ENCODE measurements at regions not wholly inside any gene's neighbourhood (a gene's known extent, or its start where the extent isn't known, plus 50 kb on each side); places are given as distances from the start of the nearest gene placed in this dataset.

GRCh38 chr6:103085801-103086200 is 1692.3 kb downstream of the GRIK2 start:
- Histone ChIP-seq H3K36me3 (no peaks in the 10 kb centered on the region), H3K27ac (no peak overlapping the region), H3K4me1 (no peaks in the 10 kb centered on the region), H3K9me3 (no peaks in the 10 kb centered on the region), H3K4me3 (no peak overlapping the region), H3K27me3 (no peaks in the 10 kb centered on the region)
- intact Hi-C loops (cut with DNase I) = no loop called here
- DNase-seq = no peak
- TF ChIP-seq EP300 (IDR thresholded peaks at IDR 0.05) (no peak), POLR2A (IDR thresholded peaks at IDR 0.05) (no peak), POLR2AphosphoS5 (IDR thresholded peaks at IDR 0.05) (no peak), CTCF (IDR thresholded peaks at IDR 0.05) (no peak)

GRCh38 chr6:103081876-103082630 is 1688.5 kb downstream of the GRIK2 start:
- H3K27ac ChIP-seq = no peak overlapping the region
- H3K4me1 ChIP-seq = no peaks in the 10 kb centered on the region
- H3K4me3 ChIP-seq = no peak overlapping the region
- no peaks in the 10 kb centered on the region for H3K36me3 ChIP-seq
- DNase-seq = no peak
- 74 to 75% methylated on average over 6 of the region's 6 CpGs for WGBS, 2 donors
- intact Hi-C loops (cut with DNase I) = no loop called here
- no peaks in the 10 kb centered on the region for H3K9me3 ChIP-seq
- TF ChIP-seq POLR2A (IDR thresholded peaks at IDR 0.05) (no peak), EP300 (IDR thresholded peaks at IDR 0.05) (no peak), POLR2AphosphoS5 (IDR thresholded peaks at IDR 0.05) (no peak), CTCF (IDR thresholded peaks at IDR 0.05) (no peak)
- no peaks in the 10 kb centered on the region for H3K27me3 ChIP-seq

DNA sequence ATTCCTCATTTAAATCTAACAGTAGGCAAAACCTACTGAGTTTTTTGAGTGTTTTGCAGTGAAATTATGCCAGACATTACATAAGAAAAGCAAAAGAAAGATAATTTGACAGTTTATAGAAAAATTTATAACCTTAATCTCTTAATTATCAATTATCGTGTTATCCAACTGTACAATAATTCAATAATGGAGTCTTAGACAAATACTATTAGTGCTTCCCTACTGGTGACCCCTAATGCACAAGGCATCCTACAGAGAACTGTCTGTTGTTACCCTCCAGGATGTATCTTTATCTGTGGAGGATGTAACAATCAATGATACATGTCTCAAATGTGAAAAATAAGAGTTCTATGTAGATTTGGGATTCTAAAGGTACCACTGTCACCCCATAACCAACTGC is 1687.6 kb downstream of the GRIK2 start:
- Histone ChIP-seq H3K36me3 (no peaks in the 10 kb centered on the region), H3K4me1 (no peaks in the 10 kb centered on the region), H3K27ac (no peak overlapping the region), H3K27me3 (no peaks in the 10 kb centered on the region), H3K9me3 (no peaks in the 10 kb centered on the region), H3K4me3 (no peak overlapping the region)
- TF ChIP-seq POLR2AphosphoS5 (IDR thresholded peaks at IDR 0.05) (no peak), CTCF (IDR thresholded peaks at IDR 0.05) (no peak), EP300 (IDR thresholded peaks at IDR 0.05) (no peak), POLR2A (IDR thresholded peaks at IDR 0.05) (no peak)
- no peak for DNase-seq
- intact Hi-C loops (cut with DNase I) = no loop called here
- 93 to 94% methylated on average over 1 of the region's 1 CpG for WGBS, 2 donors

DNA sequence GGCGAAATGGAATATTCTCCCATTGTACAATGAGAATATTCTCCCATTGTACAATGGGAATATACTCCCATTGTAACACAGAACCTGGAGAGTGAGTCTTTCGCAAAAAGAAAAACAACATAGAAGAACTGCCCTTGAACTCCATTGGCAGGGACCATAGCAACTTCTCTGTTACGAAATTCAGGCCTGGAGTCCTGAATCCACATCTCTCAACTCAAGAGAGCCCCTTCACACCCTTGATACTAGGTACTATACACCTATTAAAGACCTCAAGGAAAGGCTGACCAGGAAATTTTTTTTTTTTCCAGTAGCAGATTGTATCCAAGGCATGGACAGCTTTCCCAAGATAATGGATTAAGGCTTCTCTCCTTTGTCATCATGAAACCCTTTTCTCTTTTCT is 1687.0 kb downstream of the GRIK2 start:
- Histone ChIP-seq H3K27ac (no peak overlapping the region), H3K36me3 (no peaks in the 10 kb centered on the region), H3K27me3 (no peaks in the 10 kb centered on the region), H3K4me3 (no peak overlapping the region), H3K4me1 (no peaks in the 10 kb centered on the region), H3K9me3 (no peaks in the 10 kb centered on the region)
- intact Hi-C loops (cut with DNase I) = no loop called here
- TF ChIP-seq POLR2AphosphoS5 (IDR thresholded peaks at IDR 0.05) (no peak), POLR2A (IDR thresholded peaks at IDR 0.05) (no peak), EP300 (IDR thresholded peaks at IDR 0.05) (no peak)
- 77 to 82% methylated on average over 3 of the region's 3 CpGs for WGBS, 2 donors
- no peak for DNase-seq

DNA sequence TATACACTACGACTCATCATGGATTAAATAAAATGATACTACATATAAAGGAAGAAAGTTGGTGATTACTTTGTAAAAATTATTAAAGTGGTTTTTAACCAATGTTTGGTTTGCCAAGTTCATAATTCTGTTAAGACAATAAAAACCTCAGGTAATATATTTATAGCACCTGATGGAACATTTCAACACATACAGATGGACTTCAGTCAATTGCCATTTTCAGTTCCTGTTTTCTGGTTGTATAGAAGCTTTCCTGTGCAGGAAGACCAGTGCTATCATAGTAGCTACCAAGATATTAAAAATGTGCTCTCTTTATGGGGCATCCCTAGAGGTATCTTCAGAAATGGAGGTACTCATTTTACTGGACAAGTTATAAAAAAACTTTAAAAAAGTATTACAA is 1686.4 kb downstream of the GRIK2 start:
- Histone ChIP-seq H3K4me1 (no peaks in the 10 kb centered on the region), H3K9me3 (no peaks in the 10 kb centered on the region), H3K27me3 (no peaks in the 10 kb centered on the region), H3K36me3 (no peaks in the 10 kb centered on the region), H3K4me3 (no peak overlapping the region), H3K27ac (no peak overlapping the region)
- DNase-seq = no peak
- intact Hi-C loops (cut with DNase I) = no loop called here
- WGBS, 2 donors = 87 to 88% methylated on average over 1 of the region's 1 CpG
- TF ChIP-seq EP300 (IDR thresholded peaks at IDR 0.05) = no peak

- Histone ChIP-seq H3K27me3 (no peaks in the 10 kb centered on the region), H3K36me3 (no peaks in the 10 kb centered on the region), H3K27ac (no peak overlapping the region), H3K4me1 (no peaks in the 10 kb centered on the region), H3K9me3 (peaks cover 0 to 2% (median 0%) of the 10 kb centered on the region in 4 donors), H3K4me3 (no peak overlapping the region)
- 90 to 94% methylated on average over 1 of the region's 1 CpG for whole genome bisulfite sequencing, 2 donors
- intact Hi-C loops (cut with DNase I) = no loop called here
- TF ChIP-seq POLR2AphosphoS5 (IDR thresholded peaks at IDR 0.05) (no peak), CTCF (IDR thresholded peaks at IDR 0.05) (no peak), POLR2A (IDR thresholded peaks at IDR 0.05) (no peak), EP300 (IDR thresholded peaks at IDR 0.05) (no peak)
- DNase-seq = no peak
These were observed 1668.6 kb downstream of the GRIK2 start for GRCh38 chr6:103062136-103062535.
